Inflammatory macrophage treated with lipopolysaccharide for 4 hours (primary cell): ENCODE measurements at regions not wholly inside any gene's neighbourhood (a gene's known extent, or its start where the extent isn't known, plus 50 kb on each side); places are given as distances from the start of the nearest gene placed in this dataset.
"Not testable (repeated sequence)": the region's sequence is repeated elsewhere in the genome, so short reads cannot be mapped to it uniquely, and the experiment has no call there.

ENCODE experiments used
- DNase-seq: peaks from one replicate; pipeline ENCODE4 v3.0.0-alpha.2; 2020

DNA sequence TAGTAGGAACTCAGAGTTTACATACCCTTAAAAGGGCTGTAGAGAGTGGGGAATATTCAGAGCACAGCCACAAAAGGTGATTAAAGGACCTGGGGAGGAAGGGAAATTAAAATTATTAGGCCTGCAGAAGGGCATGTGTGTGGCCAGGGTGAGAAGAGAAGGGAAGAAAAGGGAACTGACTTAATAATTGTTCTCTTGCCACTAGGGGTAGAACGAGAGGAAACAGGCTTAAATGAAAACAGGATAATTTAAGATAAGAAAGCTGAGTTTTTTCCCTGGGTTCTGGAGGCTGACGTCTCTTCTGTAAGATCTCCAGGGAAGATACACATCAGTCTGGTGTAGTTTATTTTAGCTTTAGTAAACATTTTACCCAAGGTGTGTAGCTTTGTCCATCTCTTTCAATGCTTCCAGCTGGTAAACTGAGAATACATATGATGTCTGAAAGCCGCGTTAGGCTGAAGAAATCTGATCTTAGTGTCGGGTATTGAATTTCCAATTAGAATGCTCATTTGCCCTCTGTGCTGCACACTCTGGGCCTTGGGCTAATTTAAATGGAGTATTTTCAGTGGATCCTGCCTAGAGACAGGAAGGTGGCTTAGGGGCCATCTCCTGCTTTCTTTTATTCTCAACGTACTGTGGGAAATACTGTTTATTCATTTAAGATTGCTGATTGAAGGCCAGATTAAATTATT, 416.8 kb downstream of the TMEM38B start:
- DNase-seq = no peak

- no peak for DNase-seq
Observed at GRCh38 chr9:106112935-106113334, 418.6 kb downstream of the TMEM38B start.

DNA sequence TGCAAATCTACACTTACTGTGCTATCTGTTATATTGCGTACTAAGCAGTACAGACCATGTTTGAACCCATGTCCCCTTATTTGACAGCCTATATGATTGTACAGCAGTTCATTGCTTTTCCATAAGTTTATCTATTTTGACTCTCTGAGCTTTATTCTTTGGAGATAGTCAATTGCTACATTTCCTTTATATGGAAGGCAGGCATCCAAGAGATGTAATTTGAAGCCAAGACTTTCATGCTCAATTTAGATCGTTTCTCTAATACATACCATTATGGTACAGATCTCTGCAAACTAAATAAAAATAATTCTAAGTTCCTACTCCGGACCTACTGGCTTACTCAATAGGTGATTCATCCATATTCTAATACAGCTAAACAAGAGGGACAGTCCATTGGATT, 424.8 kb downstream of the TMEM38B start:
- no peak for DNase-seq

DNA sequence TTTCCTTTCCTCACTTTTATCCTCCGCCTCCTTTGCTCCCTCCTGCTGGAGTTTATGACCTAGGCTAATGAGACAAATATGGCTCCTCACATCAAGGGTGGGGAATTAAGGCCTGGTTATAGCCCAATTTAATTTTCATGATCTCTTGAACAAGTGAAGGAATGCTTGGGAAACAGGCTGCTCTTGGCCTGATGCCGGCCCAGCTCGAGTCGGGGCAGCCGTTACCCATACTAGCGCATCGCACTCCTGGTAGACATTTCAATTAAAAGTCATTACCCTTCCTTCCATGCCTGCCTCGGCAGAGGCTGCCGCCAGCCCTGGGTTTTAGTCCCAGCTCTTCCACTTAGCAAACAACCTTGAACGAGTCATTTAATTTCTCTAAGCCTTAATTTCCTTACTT, 425.7 kb downstream of the TMEM38B start:
- no peak for DNase-seq

DNA sequence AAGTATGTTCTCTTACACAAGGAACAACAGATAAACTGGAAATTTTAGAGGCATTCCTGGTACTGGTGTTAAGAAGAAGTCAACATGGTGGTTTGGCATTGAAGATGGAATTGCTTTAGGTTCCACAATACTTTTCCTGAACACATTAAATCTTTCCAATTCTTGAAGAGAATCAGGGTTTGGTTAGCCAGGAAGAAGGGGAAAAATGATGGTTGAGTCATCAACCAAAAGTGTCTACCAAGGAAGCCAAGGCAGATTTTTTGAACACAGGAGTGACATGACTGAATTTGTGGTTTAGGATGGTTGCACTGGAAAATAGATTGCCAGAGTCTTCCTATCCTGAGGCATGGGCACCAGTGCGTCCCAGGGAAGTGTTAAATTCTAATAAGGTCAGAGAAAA, 433.4 kb downstream of the TMEM38B start:
- no peak for DNase-seq

GRCh38 chr9:106130374-106130773, 436.0 kb downstream of the TMEM38B start:
- DNase-seq = no peak

GRCh38 chr9:106143781-106144180, 449.4 kb downstream of the TMEM38B start:
- no peak for DNase-seq

DNA sequence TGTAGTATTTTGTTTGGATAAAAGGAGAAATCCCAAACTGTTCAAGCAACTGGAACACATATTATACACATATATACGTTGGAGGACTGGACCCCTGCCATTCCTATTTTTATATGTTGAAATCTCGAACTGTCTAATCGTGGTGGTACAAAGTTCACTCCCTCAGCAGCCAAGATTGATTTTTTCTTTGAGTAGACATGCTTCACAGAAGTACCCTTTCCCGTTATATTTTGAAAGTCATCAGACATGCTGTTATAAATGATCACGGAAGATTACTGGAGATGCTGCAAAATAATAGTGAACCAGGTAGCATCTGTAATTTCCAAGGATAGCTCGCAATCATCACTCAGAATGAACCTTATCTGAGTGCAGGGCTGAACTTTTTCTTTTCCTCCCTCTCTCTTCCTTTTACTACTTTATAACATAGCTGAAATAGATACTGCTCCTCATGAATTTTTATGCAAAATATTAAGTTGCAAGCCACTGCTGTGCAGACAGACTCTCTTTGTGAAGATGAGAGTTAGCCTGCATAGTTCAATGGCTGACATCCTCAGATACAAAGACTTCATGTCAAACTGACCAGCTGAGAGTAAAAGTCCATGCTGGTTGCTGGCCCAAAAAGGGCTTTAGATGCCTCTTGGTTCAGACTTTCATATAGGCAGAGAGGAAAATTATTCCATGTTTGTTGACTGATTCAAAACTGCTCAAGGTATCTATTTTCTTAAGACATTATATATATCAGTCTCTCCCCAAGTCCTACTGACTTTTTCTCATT, 451.9 kb downstream of the TMEM38B start:
- no peak for DNase-seq

DNA sequence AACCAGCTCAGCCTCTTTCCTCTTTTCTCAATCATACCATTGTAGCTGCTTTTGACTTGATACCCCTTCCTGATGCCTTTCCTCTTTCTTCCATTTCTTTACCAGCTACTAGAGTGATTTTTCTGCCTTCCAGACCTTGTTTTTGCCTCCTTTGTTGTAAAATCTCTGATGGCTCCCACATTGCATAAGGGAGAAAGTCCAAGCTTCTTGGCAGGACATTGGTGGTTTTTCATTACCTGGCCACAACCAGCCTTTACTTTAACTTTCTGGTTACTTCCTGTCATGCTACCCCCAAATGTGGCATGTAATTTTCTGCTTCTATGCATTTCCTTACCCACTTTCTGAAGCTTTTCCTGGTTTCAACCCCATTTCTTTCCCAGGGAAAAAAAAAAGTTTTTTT, 452.5 kb downstream of the TMEM38B start:
- no peak for DNase-seq

DNA sequence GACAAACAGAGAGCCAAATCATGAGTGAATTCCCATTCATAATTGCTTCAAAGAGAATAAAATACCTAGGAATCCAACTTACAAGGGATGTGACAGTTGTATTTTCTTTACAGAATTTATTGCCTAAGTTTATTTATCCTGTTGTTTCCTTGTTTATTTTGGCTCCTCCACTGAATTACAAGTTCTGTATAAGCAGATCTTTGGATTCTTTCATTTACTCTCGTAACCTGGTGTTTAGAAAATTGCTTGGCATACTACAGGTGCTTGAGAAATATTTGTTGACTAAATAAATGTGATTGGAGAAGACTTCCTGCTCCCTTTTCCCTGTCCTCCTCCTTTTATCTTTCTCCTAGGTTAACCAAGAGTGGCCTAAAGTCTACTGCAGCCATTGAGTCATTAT, 455.6 kb downstream of the TMEM38B start:
- no peak for DNase-seq

GRCh38 chr9:106156465-106156864, 462.1 kb downstream of the TMEM38B start:
- no peak for DNase-seq

DNA sequence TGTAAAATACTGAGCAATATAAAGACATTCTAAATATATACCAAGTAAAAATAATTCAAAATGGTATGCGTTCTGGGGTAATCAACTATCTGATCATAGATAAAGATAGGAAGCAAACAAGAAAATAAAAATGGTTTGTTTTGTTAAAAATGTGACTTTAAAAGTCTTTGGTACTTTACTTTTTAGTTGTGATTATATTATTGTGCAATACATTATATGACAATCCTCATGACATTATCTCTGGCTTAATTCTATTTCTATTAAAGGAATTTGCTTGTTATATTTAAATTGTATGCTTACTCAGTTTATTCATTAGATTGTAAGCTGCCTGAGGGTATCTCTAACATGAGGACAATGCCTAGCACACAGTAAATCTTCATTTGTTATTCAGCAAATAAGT, 477.9 kb downstream of the TMEM38B start:
- no peak for DNase-seq

- no peak for DNase-seq
Observed at GRCh38 chr9:106174346-106174745, 480.0 kb downstream of the TMEM38B start.

- no peak for DNase-seq
Observed at GRCh38 chr9:106177216-106177615, 482.9 kb downstream of the TMEM38B start.

DNA sequence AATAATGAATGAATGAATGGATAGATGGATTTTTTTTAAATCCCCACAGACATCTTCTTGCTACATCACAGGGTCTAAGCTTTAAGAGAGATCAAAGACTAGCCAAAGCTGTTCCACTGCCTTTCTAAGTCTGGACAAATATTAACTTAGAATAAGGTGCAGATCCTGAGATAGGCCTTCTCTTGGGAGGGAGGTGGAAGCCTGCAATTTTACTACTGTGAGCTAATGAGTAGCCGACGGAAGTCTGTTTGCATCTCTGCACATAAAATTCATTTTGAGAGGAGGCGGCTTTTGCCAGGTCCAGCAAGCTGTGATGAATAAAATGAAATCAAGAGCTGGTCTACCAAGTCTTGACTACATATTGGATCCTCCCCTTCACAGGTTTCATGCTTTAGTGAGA, 484.9 kb downstream of the TMEM38B start:
- no peak for DNase-seq

- DNase-seq = not testable (repeated sequence)
Observed at GRCh38 chr9:106203815-106204516, 509.6 kb downstream of the TMEM38B start.

- no peak for DNase-seq
Observed at GRCh38 chr9:106207298-106207697, 513.0 kb downstream of the TMEM38B start.

GRCh38 chr9:106218427-106218826, 524.1 kb downstream of the TMEM38B start:
- DNase-seq = no peak

DNA sequence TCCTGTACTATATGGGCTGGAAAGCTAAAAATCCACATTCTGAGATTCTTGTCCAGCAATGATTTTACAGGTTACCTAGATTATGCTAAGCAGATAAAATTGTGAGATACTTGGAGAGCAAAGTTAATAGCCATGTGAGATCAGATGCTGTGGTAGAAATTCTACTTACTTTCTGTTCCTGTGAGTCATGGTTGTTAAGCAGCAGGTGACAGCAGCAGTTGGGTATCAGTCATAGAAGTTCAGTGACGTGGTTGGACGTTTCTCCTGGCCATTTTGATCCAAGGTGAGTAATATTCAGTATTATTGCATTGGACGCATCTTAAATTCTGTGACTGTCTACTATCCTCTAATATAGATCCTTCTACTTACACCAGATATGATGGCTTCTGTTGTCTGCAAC, 524.5 kb downstream of the TMEM38B start:
- DNase-seq = no peak

- DNase-seq = no peak
Observed at GRCh38 chr9:106220415-106220814, 526.1 kb downstream of the TMEM38B start.

- DNase-seq = no peak
Observed at GRCh38 chr9:106228861-106229260, 534.5 kb downstream of the TMEM38B start.

DNA sequence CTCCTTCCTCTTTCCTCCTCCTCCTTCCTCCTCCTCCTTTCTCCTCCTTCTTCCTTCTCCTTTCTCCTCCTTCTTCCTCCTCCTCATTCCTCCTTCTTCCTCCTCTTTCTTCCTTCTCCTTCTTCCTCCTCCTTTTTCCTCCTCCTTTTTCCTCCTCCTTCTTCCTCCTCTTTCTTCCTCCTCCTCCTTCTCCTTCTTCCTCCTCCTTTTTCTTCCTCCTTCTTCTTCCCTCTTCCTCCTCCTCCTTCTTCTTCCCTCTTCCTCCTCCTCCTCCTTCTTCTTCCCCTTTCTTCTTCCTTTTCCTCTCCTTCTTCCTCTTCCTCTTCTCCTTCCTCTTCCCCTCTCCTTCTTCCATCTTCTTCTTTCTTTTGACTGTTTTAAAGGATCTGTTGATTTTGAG, 538.8 kb downstream of the TMEM38B start:
- no peak for DNase-seq

- not testable (repeated sequence) for DNase-seq
Observed at GRCh38 chr9:106260908-106261307, 566.6 kb downstream of the TMEM38B start.

DNA sequence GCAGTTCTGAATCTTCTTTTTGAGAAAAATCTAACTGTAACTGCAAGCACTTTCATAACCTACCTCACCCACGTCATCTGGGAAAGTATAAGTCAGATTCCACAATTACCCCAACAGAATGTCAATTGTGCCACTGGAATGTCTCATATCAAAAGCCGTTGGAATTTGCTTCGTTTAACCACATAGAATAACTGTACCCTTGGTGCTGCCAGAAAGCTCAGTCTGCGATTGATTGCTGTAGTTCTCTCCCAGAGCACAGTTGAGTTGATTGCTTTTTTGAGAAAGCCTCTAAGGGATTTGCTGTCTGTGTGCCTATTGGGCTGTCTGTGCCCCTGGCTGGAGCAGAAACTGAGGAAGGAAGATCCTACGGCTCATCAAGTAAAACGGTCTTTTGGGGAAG, 583.6 kb downstream of the TMEM38B start:
- no peak for DNase-seq
